ENCODE measurements at regions not wholly inside any gene's neighbourhood (a gene's known extent, or its start where the extent isn't known, plus 50 kb on each side); places are given as distances from the start of the nearest gene placed in this dataset.
"Not testable (repeated sequence)": the region's sequence is repeated elsewhere in the genome, so short reads cannot be mapped to it uniquely, and the experiment has no call there.

- Histone ChIP-seq H3K27ac (ENCODE audit: low read length) (no peak overlapping the region), H3K4me2 (ENCODE audit: low read length) (no peak overlapping the region), H3F3A (ENCODE audit: insufficient read depth, low read length, poor library complexity, severe bottlenecking) (no peaks in the 10 kb centered on the region), H3K79me2 (replicated peaks; ENCODE audit: insufficient read depth, low read length) (no peaks in the 10 kb centered on the region), H3K36me3 (ENCODE audit: insufficient read depth, low read length) (no peaks in the 10 kb centered on the region), H3K9me2 (ENCODE audit: insufficient read depth, low read length) (no peaks in the 10 kb centered on the region), H2AFZ (ENCODE audit: low read depth, low read length) (no peak overlapping the region), H3K4me3 (ENCODE audit: low read length) (no peak overlapping the region), H3K27me3 (ENCODE audit: insufficient read depth, low read depth, low read length) (no peaks in the 10 kb centered on the region), H3K9ac (ENCODE audit: low read length) (no peak overlapping the region), H4K20me1 (ENCODE audit: insufficient read depth) (no peaks in the 10 kb centered on the region), H3K9me3 (ENCODE audit: low read length) (no peaks in the 10 kb centered on the region)
- no peak for TF ChIP-seq TAF1 (IDR thresholded peaks at IDR 0.05; ENCODE audit: low read depth)
- TF ChIP-seq MXI1 (conservative IDR thresholded peaks at IDR 0.05; ENCODE audit: poor library complexity, severe bottlenecking): no peak
- TF ChIP-seq RAD21 (conservative IDR thresholded peaks at IDR 0.05): no peak
- no peak for TF ChIP-seq SMC3 (conservative IDR thresholded peaks at IDR 0.05; ENCODE audit: poor library complexity)
- TF ChIP-seq REST (IDR thresholded peaks at IDR 0.05; ENCODE audit: borderline replicate concordance): no peak
- TF ChIP-seq POLR2AphosphoS5 (IDR thresholded peaks at IDR 0.05): no peak
- no peak for TF ChIP-seq EP300 (conservative IDR thresholded peaks at IDR 0.05; ENCODE audit: poor library complexity, severe bottlenecking)
- TF ChIP-seq EZH2 (IDR thresholded peaks at IDR 0.05; ENCODE audit: borderline replicate concordance, insufficient read depth, low read length, poor library complexity, severe bottlenecking): no peak
- TF ChIP-seq CTCF (IDR thresholded peaks at IDR 0.05; ENCODE audit: poor library complexity, severe bottlenecking): no peak
Measured at GRCh38 chr12:90209029-90209428, 500.4 kb upstream of the ATP2B1 start.

GRCh38 chr12:90208379-90208778 is 499.7 kb upstream of the ATP2B1 start:
- not testable (repeated sequence) for H3K79me2 ChIP-seq (replicated peaks; ENCODE audit: insufficient read depth, low read length); H3K27me3 ChIP-seq (ENCODE audit: insufficient read depth, low read depth, low read length); H3K4me3 ChIP-seq (ENCODE audit: low read length); H3F3A ChIP-seq (ENCODE audit: insufficient read depth, low read length, poor library complexity, severe bottlenecking); H3K9me2 ChIP-seq (ENCODE audit: insufficient read depth, low read length); H3K9me3 ChIP-seq (ENCODE audit: low read length); H2AFZ ChIP-seq (ENCODE audit: low read depth, low read length); H3K4me2 ChIP-seq (ENCODE audit: low read length); H3K36me3 ChIP-seq (ENCODE audit: insufficient read depth, low read length); H3K27ac ChIP-seq (ENCODE audit: low read length); H3K9ac ChIP-seq (ENCODE audit: low read length); H4K20me1 ChIP-seq (ENCODE audit: insufficient read depth)

GRCh38 chr12:90207799-90208198 is 499.2 kb upstream of the ATP2B1 start:
- H4K20me1 ChIP-seq (ENCODE audit: insufficient read depth): no peaks in the 10 kb centered on the region
- H3K36me3 ChIP-seq (ENCODE audit: insufficient read depth, low read length): no peaks in the 10 kb centered on the region
- H3K27ac ChIP-seq (ENCODE audit: low read length): no peak overlapping the region
- H3K27me3 ChIP-seq (ENCODE audit: insufficient read depth, low read depth, low read length): no peaks in the 10 kb centered on the region
- H2AFZ ChIP-seq (ENCODE audit: low read depth, low read length): no peak overlapping the region
- H3K79me2 ChIP-seq (replicated peaks; ENCODE audit: insufficient read depth, low read length): no peaks in the 10 kb centered on the region
- H3F3A ChIP-seq (ENCODE audit: insufficient read depth, low read length, poor library complexity, severe bottlenecking): no peaks in the 10 kb centered on the region
- no peaks in the 10 kb centered on the region for H3K9me3 ChIP-seq (ENCODE audit: low read length)
- no peak overlapping the region for H3K4me2 ChIP-seq (ENCODE audit: low read length)
- H3K9me2 ChIP-seq (ENCODE audit: insufficient read depth, low read length): no peaks in the 10 kb centered on the region
- TF ChIP-seq REST (IDR thresholded peaks at IDR 0.05; ENCODE audit: borderline replicate concordance) (no peak), EP300 (conservative IDR thresholded peaks at IDR 0.05; ENCODE audit: poor library complexity, severe bottlenecking) (no peak), EZH2 (IDR thresholded peaks at IDR 0.05; ENCODE audit: borderline replicate concordance, insufficient read depth, low read length, poor library complexity, severe bottlenecking) (no peak), SMC3 (conservative IDR thresholded peaks at IDR 0.05; ENCODE audit: poor library complexity) (no peak), RAD21 (conservative IDR thresholded peaks at IDR 0.05) (no peak), CTCF (IDR thresholded peaks at IDR 0.05; ENCODE audit: poor library complexity, severe bottlenecking) (no peak), POLR2AphosphoS5 (IDR thresholded peaks at IDR 0.05) (no peak), TAF1 (IDR thresholded peaks at IDR 0.05; ENCODE audit: low read depth) (no peak), MXI1 (conservative IDR thresholded peaks at IDR 0.05; ENCODE audit: poor library complexity, severe bottlenecking) (no peak)
- no peak overlapping the region for H3K9ac ChIP-seq (ENCODE audit: low read length)
- H3K4me3 ChIP-seq (ENCODE audit: low read length): no peak overlapping the region

Measured in neural cell (in vitro differentiated cells).